Spleen (tissue), 7 donors: ENCODE measurements at regions not wholly inside any gene's neighbourhood (a gene's known extent, or its start where the extent isn't known, plus 50 kb on each side); places are given as distances from the start of the nearest gene placed in this dataset.

Experiments
- CTCF ChIP-seq, 11 experiments: fragments of 200-600 bp in 7 of 11; fragments of 450-650 bp in 4 of 11; sonication (generic) in 4 of 11; IDR thresholded peaks in 8 of 11; conservative IDR thresholded peaks in 3 of 11; 1 replicate in 7 of 11; 2 replicates in 4 of 11; pipeline versions ENCODE4 v1.4.0 to v1.8.0; 2016 to 2021; ENCODE audit warnings: antibody characterized with exemption in 11 of 11, inconsistent platforms in 4 of 11, mild to moderate bottlenecking in 1 of 11
- POLR2A ChIP-seq, 3 donors: fragments of 450-650 bp; IDR thresholded peaks; one replicate each; pipeline ENCODE4 v1.5.1; 2017; ENCODE audit warnings: antibody characterized with exemption in 3 of 3, mild to moderate bottlenecking in 1 of 3
- POLR2AphosphoS5 ChIP-seq, 3 donors: sonication (generic); formaldehyde crosslinking; IDR thresholded peaks; one replicate each; pipeline ENCODE4 v1.5.1; 2017; ENCODE audit warnings: antibody characterized with exemption in 3 of 3
- donor health status: DM: no; HTN: no; CAD: no; lungs with moderate emphysema.
- donor health status: DM: no; HTN: no; CAD: no.
- donor health status: DM: no; HTN: no; CAD: no.

GRCh38 chr2:67242456-67242855 is 154.7 kb upstream of the ETAA1 start:
- TF ChIP-seq POLR2A (IDR thresholded peaks at IDR 0.05) (no peak), CTCF (IDR thresholded peaks at IDR 0.05 in 8 of 11, conservative IDR thresholded peaks at IDR 0.05 in 3 of 11) (no peak), POLR2AphosphoS5 (IDR thresholded peaks at IDR 0.05) (no peak)
